Mesenchymal stem cell (in vitro differentiated cells and primary cell): ENCODE measurements at regions not wholly inside any gene's neighbourhood (a gene's known extent, or its start where the extent isn't known, plus 50 kb on each side); places are given as distances from the start of the nearest gene placed in this dataset.
A peak's percentile ranks its signal among the peaks of the same experiment; 100 is the strongest.
"Not testable (repeated sequence)": the region's sequence is repeated elsewhere in the genome, so short reads cannot be mapped to it uniquely, and the experiment has no call there.

ENCODE experiments used
- DNase-seq: peaks from one replicate; pipeline ENCODE4 v3.0.0-alpha.2; 2013
- H2AFZ ChIP-seq: one replicate; pipeline ENCODE4 v1.6.1; 2013; ENCODE audit warnings: low read depth, mild to moderate bottlenecking, control low read depth, inconsistent platforms, low read length, moderate library complexity
- H2AK5ac ChIP-seq: 2 replicates; pipeline ENCODE4 v1.6.1; 2013; ENCODE audit warnings: low read length, moderate library complexity, mild to moderate bottlenecking, inconsistent platforms; ENCODE audit not compliant: severe bottlenecking
- H2BK120ac ChIP-seq: one replicate; pipeline ENCODE4 v1.6.1; 2013; ENCODE audit warnings: low read depth, mild to moderate bottlenecking, inconsistent platforms, low read length, moderate library complexity
- H2BK12ac ChIP-seq, 2 experiments: one replicate each; pipeline ENCODE4 v1.6.1; 2013; ENCODE audit warnings: inconsistent platforms in 2 of 2, low read length in 2 of 2, mild to moderate bottlenecking in 2 of 2, moderate library complexity in 2 of 2, control low read depth in 1 of 2
- H2BK15ac ChIP-seq: one replicate; pipeline ENCODE4 v1.6.1; 2013; ENCODE audit warnings: mild to moderate bottlenecking, low read depth, inconsistent platforms; ENCODE audit not compliant: poor library complexity, severe bottlenecking
- H2BK5ac ChIP-seq: 2 replicates; pipeline ENCODE4 v1.6.1; 2013; ENCODE audit warnings: low read depth, mild to moderate bottlenecking, low read length, control low read depth, inconsistent platforms; ENCODE audit not compliant: poor library complexity, severe bottlenecking
- H3K14ac ChIP-seq, 2 experiments: one replicate each; pipeline ENCODE4 v1.6.1; 2013; ENCODE audit warnings: inconsistent platforms in 2 of 2, low read length in 2 of 2, control low read depth in 1 of 2, mild to moderate bottlenecking in 1 of 2, moderate library complexity in 1 of 2
- H3K18ac ChIP-seq, 2 experiments: one replicate each; pipeline ENCODE4 v1.6.1; 2013; ENCODE audit warnings: inconsistent platforms in 2 of 2, low read length in 2 of 2, control low read depth in 1 of 2, low read depth in 1 of 2, mild to moderate bottlenecking in 1 of 2
- H3K23ac ChIP-seq, 2 experiments: one replicate each; pipeline ENCODE4 v1.6.1; 2013; ENCODE audit warnings: inconsistent platforms in 2 of 2, low read length in 2 of 2, mild to moderate bottlenecking in 2 of 2, moderate library complexity in 2 of 2, control low read depth in 1 of 2
- H3K27ac ChIP-seq: 2 replicates; pipeline ENCODE4 v1.5.1; 2013; ENCODE audit warnings: mild to moderate bottlenecking, moderate library complexity, low read length, control low read depth, inconsistent platforms; ENCODE audit not compliant: poor library complexity, severe bottlenecking
- H3K27me3 ChIP-seq, 2 experiments: 2 replicates each; pipeline versions ENCODE4 v1.6.1 to v1.7.0; 2013; ENCODE audit warnings: low read length in 2 of 2, mild to moderate bottlenecking in 2 of 2, moderate library complexity in 2 of 2, control low read depth in 1 of 2, inconsistent platforms in 1 of 2; ENCODE audit not compliant: control insufficient read depth in 1 of 2, insufficient read depth in 1 of 2
- H3K36me3 ChIP-seq, 2 experiments: 2 replicates each; pipeline versions ENCODE4 v1.6.1 to v1.7.0; 2013; ENCODE audit warnings: low read length in 2 of 2, control low read depth in 1 of 2, inconsistent platforms in 1 of 2, low read depth in 1 of 2, mild to moderate bottlenecking in 1 of 2; ENCODE audit not compliant: insufficient read depth in 2 of 2, control insufficient read depth in 1 of 2
- H3K4ac ChIP-seq, 2 experiments: one replicate each; pipeline ENCODE4 v1.6.1; 2013; ENCODE audit warnings: inconsistent platforms in 2 of 2, low read length in 2 of 2, mild to moderate bottlenecking in 2 of 2, moderate library complexity in 2 of 2, control low read depth in 1 of 2, low read depth in 1 of 2
- H3K4me1 ChIP-seq: 2 replicates; pipeline ENCODE4 v1.6.1; 2013; ENCODE audit warnings: low read depth, low read length, control low read depth; ENCODE audit not compliant: control insufficient read depth, insufficient read depth
- H3K4me2 ChIP-seq: 2 replicates; pipeline ENCODE4 v1.6.1; 2013; ENCODE audit warnings: low read length, mild to moderate bottlenecking, inconsistent platforms; ENCODE audit not compliant: poor library complexity, severe bottlenecking
- H3K4me3 ChIP-seq, 2 experiments: 2 replicates each; pipeline versions ENCODE4 v1.5.1 to v1.7.0; 2013; ENCODE audit warnings: low read length in 2 of 2, mild to moderate bottlenecking in 2 of 2, control low read depth in 1 of 2, low read depth in 1 of 2; ENCODE audit not compliant: insufficient read depth in 1 of 2
- H3K79me1 ChIP-seq: replicated peaks from 2 replicates; pipeline ENCODE4 v1.6.1; 2013; ENCODE audit warnings: mild to moderate bottlenecking, control low read depth, low read length, inconsistent platforms; ENCODE audit not compliant: poor library complexity, severe bottlenecking
- H3K9ac ChIP-seq: 2 replicates; pipeline ENCODE4 v1.7.0; 2013; ENCODE audit warnings: mild to moderate bottlenecking, low read length, moderate library complexity
- H3K9me3 ChIP-seq: 2 replicates; pipeline ENCODE4 v1.7.0; 2013; ENCODE audit warnings: mild to moderate bottlenecking, low read length; ENCODE audit not compliant: control insufficient read depth
- H4K8ac ChIP-seq: one replicate; pipeline ENCODE4 v1.6.1; 2013; ENCODE audit warnings: inconsistent platforms, mild to moderate bottlenecking, low read length, moderate library complexity
- H4K91ac ChIP-seq: one replicate; pipeline ENCODE4 v1.6.1; 2013; ENCODE audit warnings: mild to moderate bottlenecking, low read length, inconsistent platforms
- WGBS: methylation state at CpG from one replicate; pipeline ENCODE4 v1.1.7; 2013; ENCODE audit warnings: mixed read lengths; 5-methylcytosine and 5-hydroxymethylcytosine counted together

- no peak overlapping the region for H4K8ac ChIP-seq
- no peaks in the 10 kb centered on the region for H3K36me3 ChIP-seq
- H3K4me2 ChIP-seq: peak overlapping the region; percentile 4
- H3K4me3 ChIP-seq: no peak overlapping the region
- H2AFZ ChIP-seq: no peak overlapping the region
- 76% methylated on average over 5 of the region's 5 CpGs for WGBS
- H3K4me1 ChIP-seq: no peaks in the 10 kb centered on the region
- H2BK15ac ChIP-seq: no peak overlapping the region
- no peaks in the 10 kb centered on the region for H3K27me3 ChIP-seq
- H3K14ac ChIP-seq: no peak overlapping the region
- H3K27ac ChIP-seq: no peak overlapping the region
- H2BK12ac ChIP-seq: no peak overlapping the region
- peak overlapping the region in 1 of 2 experiments; percentile 43 for H3K18ac ChIP-seq
- no peak overlapping the region for H2AK5ac ChIP-seq
- H2BK5ac ChIP-seq: no peak overlapping the region
- DNase-seq: no peak
- no peak overlapping the region for H3K9ac ChIP-seq
- no peak overlapping the region for H2BK120ac ChIP-seq
- peak overlapping the region; percentile 27 for H4K91ac ChIP-seq
- no peak overlapping the region for H3K23ac ChIP-seq
- H3K9me3 ChIP-seq: peaks cover 19% of the 10 kb centered on the region
- H3K79me1 ChIP-seq: no peaks in the 10 kb centered on the region
- no peak overlapping the region for H3K4ac ChIP-seq
Observed at GRCh38 chr4:170465429-170465828, 375.7 kb upstream of the AADAT start.

GRCh38 chr4:170464614-170465197 is 374.9 kb upstream of the AADAT start:
- Histone ChIP-seq H2AFZ (no peak overlapping the region), H3K4me2 (no peak overlapping the region), H2BK5ac (no peak overlapping the region), H3K4me1 (no peaks in the 10 kb centered on the region), H2BK12ac (no peak overlapping the region), H3K4me3 (no peak overlapping the region), H3K9ac (no peak overlapping the region), H3K36me3 (no peaks in the 10 kb centered on the region), H3K23ac (no peak overlapping the region), H3K9me3 (peaks cover 14% of the 10 kb centered on the region), H3K18ac (no peak overlapping the region), H2BK120ac (no peak overlapping the region), H3K14ac (no peak overlapping the region), H2BK15ac (no peak overlapping the region), H3K27me3 (no peaks in the 10 kb centered on the region), H2AK5ac (no peak overlapping the region), H3K79me1 (no peaks in the 10 kb centered on the region), H4K91ac (no peak overlapping the region), H3K4ac (no peak overlapping the region), H3K27ac (no peak overlapping the region), H4K8ac (no peak overlapping the region)
- no peak for DNase-seq
- WGBS: 95% methylated on average over 5 of the region's 5 CpGs

GRCh38 chr4:170446782-170447181 is 357.0 kb upstream of the AADAT start:
- Histone ChIP-seq H3K14ac (no peak overlapping the region), H4K8ac (no peak overlapping the region), H3K9me3 (peaks cover 8% of the 10 kb centered on the region), H2BK15ac (no peak overlapping the region), H3K4me3 (no peak overlapping the region), H2AK5ac (no peak overlapping the region), H2BK120ac (no peak overlapping the region), H4K91ac (no peak overlapping the region), H3K4ac (no peak overlapping the region), H3K27me3 (no peaks in the 10 kb centered on the region), H3K4me1 (no peaks in the 10 kb centered on the region), H2BK12ac (no peak overlapping the region), H3K23ac (no peak overlapping the region), H2BK5ac (no peak overlapping the region), H3K27ac (no peak overlapping the region), H2AFZ (no peak overlapping the region), H3K18ac (no peak overlapping the region), H3K79me1 (no peaks in the 10 kb centered on the region), H3K4me2 (no peak overlapping the region), H3K9ac (no peak overlapping the region), H3K36me3 (no peaks in the 10 kb centered on the region)
- DNase-seq: no peak
- WGBS: 100% methylated on average over 1 of the region's 3 CpGs

- DNase-seq, H3K79me1 ChIP-seq, H3K27me3 ChIP-seq, H3K18ac ChIP-seq, H3K4ac ChIP-seq, H3K36me3 ChIP-seq, H2BK12ac ChIP-seq, H2AK5ac ChIP-seq, H2BK15ac ChIP-seq, H2BK120ac ChIP-seq, H3K23ac ChIP-seq, H3K4me3 ChIP-seq, H4K8ac ChIP-seq, H4K91ac ChIP-seq, H3K27ac ChIP-seq, H3K4me2 ChIP-seq, H3K4me1 ChIP-seq, H2AFZ ChIP-seq, H3K14ac ChIP-seq, H3K9me3 ChIP-seq, H3K9ac ChIP-seq, H2BK5ac ChIP-seq: not testable (repeated sequence)
- 40% methylated on average over 1 of the region's 2 CpGs for WGBS
Observed at GRCh38 chr4:170441146-170441545, 351.4 kb upstream of the AADAT start.
